GM19452 (cell line): ENCODE measurements at regions not wholly inside any gene's neighbourhood (a gene's known extent, or its start where the extent isn't known, plus 50 kb on each side); places are given as distances from the start of the nearest gene placed in this dataset.

Experiments used
- ATAC-seq: cut with Tn5 transposase; IDR thresholded peaks from one replicate; pipeline ENCODE4 v1.9.1; 2021; ENCODE audit not compliant: unreplicated experiment

DNA sequence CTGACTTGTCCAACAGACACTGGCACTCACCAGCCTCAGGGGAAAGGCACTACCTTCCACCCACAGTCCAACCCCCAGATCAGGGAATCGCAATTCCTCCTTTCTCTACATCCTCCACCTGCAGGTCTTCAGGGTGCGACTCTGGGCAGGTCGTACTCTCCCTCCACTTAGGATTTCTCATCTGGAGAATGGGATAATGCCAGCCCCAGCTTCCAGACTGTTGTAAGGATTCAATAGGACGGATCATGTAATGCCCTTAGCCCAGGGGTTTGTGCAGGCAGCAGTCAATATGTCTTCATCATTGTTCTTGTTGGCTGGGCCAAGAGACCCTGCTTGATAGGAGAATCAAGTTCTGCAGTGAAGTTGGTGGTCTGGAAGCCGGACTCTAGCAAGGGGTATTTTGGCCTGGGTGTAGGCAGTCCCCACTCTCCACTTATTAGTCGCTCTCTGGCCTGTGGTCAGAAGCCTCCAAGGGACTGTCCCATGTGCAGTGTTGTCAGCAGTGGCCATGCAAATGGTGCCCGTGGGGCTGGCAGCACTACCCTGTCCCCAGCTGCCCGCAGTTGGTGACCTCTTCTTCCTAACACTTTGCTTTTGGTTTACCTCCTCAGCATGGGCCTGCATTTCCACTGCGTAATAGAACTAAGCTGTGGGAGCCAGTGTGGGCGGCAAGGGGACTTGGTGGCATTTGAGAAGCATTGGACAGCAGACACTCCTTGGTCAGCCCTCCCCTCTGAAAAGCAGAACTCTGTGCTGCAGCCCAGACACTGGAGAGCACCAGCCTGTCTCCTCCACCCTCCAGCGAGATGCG, 172.4 kb upstream of the HS6ST1 start:
- ATAC-seq, result no peak

DNA sequence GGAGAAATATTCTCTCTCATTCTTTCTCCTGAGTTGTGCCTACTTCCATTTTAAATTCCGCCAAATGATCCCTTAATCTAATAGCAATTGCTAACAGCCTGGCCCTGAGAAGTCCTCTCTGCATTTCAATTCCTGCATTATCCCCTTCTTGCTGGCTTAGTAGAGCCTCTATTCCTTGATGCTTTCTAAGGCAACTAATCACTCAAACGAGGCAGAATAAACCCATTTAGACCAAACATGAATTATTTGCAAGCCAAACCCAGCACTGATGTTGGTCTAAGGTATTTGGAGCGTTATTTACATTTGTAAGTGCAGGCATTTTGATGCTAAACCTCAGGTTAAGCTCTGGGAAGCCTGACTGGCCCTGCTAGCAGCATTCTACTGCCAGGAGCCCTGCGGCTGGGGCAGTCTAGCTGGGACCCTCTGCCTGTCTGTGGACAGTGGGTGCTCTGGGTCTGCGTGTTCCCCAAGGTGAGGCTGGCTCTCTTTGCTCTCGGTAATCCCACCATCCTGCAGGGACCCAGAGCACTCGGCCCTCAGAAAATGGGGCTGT, 173.1 kb upstream of the HS6ST1 start:
- no peak for ATAC-seq

GRCh38 chr2:128492966-128493811, 174.5 kb upstream of the HS6ST1 start:
- ATAC-seq, result no peak

- ATAC-seq, result no peak
Measured at GRCh38 chr2:128493880-128494279, 175.2 kb upstream of the HS6ST1 start.

DNA sequence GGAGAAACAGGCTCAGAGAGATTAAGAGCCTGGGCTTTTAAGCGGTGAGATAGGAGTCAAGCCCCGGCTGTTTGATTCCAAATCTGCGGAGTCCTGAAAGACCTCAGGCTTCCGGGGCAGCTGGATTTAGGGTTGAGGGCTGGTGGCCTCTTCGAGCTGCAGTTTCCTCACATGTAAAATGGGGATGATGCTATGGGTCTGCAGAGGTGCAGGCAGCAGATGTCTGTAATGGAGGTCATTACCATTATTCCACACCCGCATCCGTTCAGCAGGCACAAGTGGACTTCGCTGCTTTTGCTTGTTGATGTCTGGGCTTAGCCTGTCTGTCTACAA, 175.6 kb upstream of the HS6ST1 start:
- no peak for ATAC-seq

DNA sequence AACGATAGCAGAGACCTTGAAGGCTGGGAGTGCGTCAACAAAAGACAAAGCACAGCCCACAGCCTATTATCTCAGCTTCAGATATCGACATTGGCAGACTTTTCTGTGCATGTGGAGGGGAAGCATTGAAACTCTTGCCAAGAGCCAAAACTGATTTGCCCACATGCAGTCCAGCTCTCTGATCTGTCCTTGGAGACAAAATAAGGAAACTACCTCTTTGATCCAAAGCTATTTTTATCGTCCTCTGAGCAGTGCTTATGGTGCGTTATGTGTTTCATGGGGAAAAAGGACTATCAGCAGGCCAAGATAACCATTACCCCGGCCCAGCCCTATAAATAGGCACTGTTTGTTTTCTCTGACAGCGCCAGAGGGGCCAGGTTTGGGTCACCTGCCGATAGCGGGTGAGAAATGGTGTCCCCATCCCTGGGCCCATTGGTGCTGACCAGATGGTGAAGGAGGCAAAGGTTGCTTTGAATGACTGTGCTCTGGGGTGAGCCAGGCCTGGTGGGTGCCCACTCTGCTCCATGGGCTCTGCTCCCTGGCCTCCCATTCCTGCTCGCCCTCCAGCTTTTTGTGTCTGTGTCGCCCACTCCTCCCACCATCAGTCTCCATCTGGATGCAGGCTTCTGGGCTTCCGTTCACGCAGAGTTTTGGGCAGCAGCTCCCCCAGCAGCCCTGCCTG, 176.1 kb upstream of the HS6ST1 start:
- ATAC-seq, result no peak

DNA sequence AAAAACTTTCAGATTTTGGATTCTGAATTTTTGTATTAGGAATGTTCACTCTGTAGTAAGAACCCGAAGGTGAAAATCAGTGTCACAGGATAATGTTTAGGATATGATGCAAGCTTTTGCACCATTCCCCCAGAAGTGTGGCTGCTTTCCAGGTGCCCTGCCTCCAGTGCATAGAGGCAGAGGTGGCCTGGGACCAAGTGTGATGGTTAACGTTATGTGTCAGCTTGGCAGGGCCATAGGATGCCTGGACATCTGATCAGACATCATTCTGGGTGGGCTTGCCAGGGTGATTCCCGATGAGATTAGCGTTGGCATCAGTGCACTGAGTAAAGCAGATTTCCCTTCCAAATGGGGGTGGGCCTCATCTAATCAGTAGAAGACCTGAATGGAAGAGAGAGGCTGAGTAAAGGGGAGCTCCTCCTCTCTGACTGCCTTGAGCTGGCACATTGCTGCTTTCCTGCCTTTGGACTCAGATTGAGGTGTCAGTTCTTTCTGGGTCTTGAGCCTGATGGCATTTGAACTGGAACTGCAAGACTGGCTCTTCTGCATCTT, 177.4 kb upstream of the HS6ST1 start:
- no peak for ATAC-seq

GRCh38 chr2:128496700-128497099, 178.0 kb upstream of the HS6ST1 start:
- ATAC-seq, result no peak

- ATAC-seq, result no peak
Measured at GRCh38 chr2:128497461-128497860, 178.8 kb upstream of the HS6ST1 start.

GRCh38 chr2:128498086-128498485, 179.4 kb upstream of the HS6ST1 start:
- ATAC-seq, result no peak

- no peak for ATAC-seq
Measured at GRCh38 chr2:128498589-128498988, 179.9 kb upstream of the HS6ST1 start.

GRCh38 chr2:128499367-128500137, 180.9 kb upstream of the HS6ST1 start:
- ATAC-seq, result no peak

DNA sequence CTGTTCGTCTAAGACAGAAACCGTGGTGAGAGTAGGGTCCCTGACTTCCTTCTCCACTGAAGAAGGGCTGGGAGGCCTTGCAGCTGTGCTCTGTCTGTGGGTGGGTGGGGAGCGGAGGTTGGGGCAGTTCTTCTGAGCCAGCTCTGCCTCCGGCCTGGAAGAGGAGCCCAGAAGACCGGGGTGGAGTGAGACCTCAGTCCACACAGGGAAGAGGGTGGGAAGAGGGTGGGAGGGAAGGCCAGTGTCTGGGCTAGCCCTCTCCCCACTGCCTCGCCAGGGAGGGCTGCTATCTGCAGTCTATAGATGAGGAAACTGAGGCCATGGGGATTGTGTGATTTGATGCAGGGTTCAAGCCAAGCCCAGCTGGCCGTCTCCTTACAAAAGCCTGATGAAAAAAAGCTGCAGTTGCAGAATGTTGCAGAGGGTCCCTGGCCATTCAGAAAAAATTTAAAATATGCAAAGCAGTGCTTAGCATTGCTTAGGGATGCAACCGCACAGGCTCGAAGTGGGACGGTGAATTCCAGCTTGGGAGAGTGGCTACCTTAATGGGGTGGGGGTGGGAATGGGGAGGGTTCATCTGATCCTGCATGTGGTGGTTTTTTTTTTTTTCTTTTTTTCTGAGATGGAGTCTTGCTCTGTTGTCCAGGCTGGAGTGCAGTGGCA, 181.6 kb upstream of the HS6ST1 start:
- ATAC-seq, result no peak

- ATAC-seq, result no peak
Measured at GRCh38 chr2:128501006-128501690, 182.5 kb upstream of the HS6ST1 start.

DNA sequence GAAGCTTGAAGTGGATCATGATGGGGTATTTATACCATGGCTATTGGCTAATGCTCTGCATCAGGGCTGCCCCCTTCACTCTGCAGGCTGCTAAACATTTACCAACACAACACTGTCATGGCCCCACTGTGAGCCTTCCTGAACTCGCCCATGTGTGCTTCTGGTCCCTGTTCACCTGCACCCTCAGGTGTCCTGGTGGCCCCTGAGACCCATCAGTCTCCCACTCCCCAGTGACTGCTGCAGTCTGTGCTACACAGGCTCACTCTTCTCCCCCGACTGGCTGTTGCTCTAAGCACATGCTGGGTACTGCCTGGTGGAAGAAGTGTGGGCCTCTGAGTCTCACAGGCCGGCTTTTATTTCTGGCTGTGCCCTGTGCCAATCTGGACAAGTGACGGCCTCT, 183.0 kb upstream of the HS6ST1 start:
- ATAC-seq, result no peak

- no peak for ATAC-seq
Measured at GRCh38 chr2:128502200-128502599, 183.5 kb upstream of the HS6ST1 start.

GRCh38 chr2:128502638-128503246, 184.1 kb upstream of the HS6ST1 start:
- no peak for ATAC-seq

- no peak for ATAC-seq
Measured at GRCh38 chr2:128503399-128504245, 185.0 kb upstream of the HS6ST1 start.
